ENCODE measurements at regions not wholly inside any gene's neighbourhood (a gene's known extent, or its start where the extent isn't known, plus 50 kb on each side); places are given as distances from the start of the nearest gene placed in this dataset.
A peak's percentile ranks its signal among the peaks of the same experiment; 100 is the strongest.

DNA sequence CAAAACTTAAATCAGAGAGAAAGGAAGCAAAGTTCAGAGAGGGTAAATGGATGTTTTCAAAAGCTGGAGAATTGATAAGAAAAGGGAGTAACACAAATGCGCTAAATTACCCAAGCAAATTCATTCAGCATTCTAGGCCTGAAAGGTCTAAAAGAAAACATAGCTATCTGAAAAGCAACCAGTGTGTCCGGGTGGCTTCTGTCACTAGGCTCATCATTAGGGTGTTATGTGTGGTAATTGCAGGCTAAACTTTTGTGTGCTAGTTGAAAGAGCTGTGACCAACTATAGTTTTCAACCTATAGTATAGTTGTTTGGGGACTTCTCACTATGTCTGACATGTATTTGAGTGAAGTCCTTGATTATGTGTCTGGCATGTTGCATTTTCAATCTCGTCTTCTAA is 839.6 kb upstream of the ZEB2 start:
- no peak for DNase-seq
- WGBS = 65% methylated on average over 3 of the region's 3 CpGs
- intact Hi-C loops (cut with DNase I) = no loop called here
- no peak overlapping the region for H3K4me3 ChIP-seq (ENCODE audit: low read length)
- no peaks in the 10 kb centered on the region for H3K9me3 ChIP-seq (ENCODE audit: control insufficient read depth, low read length)
- no peak overlapping the region for H3K27ac ChIP-seq (ENCODE audit: low read length)
- no peaks in the 10 kb centered on the region for H3K27me3 ChIP-seq (ENCODE audit: control insufficient read depth, insufficient read depth)
- no peaks in the 10 kb centered on the region for H3K4me1 ChIP-seq (ENCODE audit: control insufficient read depth, insufficient read depth, low read length)
- ATAC-seq = no peak

- H3K9me3 ChIP-seq (ENCODE audit: control insufficient read depth, low read length) = no peaks in the 10 kb centered on the region
- no peak overlapping the region for H3K27ac ChIP-seq (ENCODE audit: low read length)
- ATAC-seq = no peak
- H3K4me3 ChIP-seq (ENCODE audit: low read length) = no peak overlapping the region
- intact Hi-C loops (cut with DNase I) = no loop called here
- no peaks in the 10 kb centered on the region for H3K27me3 ChIP-seq (ENCODE audit: control insufficient read depth, insufficient read depth)
- H3K4me1 ChIP-seq (ENCODE audit: control insufficient read depth, insufficient read depth, low read length) = no peaks in the 10 kb centered on the region
- DNase-seq = no peak
Observed at GRCh38 chr2:145356056-145356455, 836.1 kb upstream of the ZEB2 start.

DNA sequence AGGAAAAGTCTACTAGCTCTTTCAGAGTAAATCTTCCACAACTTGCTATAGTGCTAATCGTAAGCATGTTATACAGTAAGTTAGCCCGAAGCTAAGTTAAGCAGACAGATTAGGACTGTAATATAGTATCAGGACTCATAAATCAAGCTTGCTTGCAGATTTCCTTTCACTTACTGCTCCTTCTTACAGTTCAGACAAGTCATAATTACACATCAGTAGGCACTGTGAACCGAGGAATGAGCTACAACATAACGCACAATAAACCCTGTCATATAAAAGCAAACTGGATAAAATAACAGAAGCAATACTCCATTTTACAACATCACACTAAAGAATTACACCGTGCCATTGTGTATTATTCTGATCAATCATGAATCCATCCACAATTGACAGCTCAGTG is 832.6 kb upstream of the ZEB2 start:
- DNase-seq (no peak), ATAC-seq (no peak)
- no peaks in the 10 kb centered on the region for H3K9me3 ChIP-seq (ENCODE audit: control insufficient read depth, low read length)
- H3K27ac ChIP-seq (ENCODE audit: low read length) = no peak overlapping the region
- intact Hi-C loops (cut with DNase I) = no loop called here
- H3K4me1 ChIP-seq (ENCODE audit: control insufficient read depth, insufficient read depth, low read length) = no peaks in the 10 kb centered on the region
- H3K4me3 ChIP-seq (ENCODE audit: low read length) = no peak overlapping the region
- H3K27me3 ChIP-seq (ENCODE audit: control insufficient read depth, insufficient read depth) = no peaks in the 10 kb centered on the region
- 85% methylated on average over 5 of the region's 5 CpGs for WGBS

DNA sequence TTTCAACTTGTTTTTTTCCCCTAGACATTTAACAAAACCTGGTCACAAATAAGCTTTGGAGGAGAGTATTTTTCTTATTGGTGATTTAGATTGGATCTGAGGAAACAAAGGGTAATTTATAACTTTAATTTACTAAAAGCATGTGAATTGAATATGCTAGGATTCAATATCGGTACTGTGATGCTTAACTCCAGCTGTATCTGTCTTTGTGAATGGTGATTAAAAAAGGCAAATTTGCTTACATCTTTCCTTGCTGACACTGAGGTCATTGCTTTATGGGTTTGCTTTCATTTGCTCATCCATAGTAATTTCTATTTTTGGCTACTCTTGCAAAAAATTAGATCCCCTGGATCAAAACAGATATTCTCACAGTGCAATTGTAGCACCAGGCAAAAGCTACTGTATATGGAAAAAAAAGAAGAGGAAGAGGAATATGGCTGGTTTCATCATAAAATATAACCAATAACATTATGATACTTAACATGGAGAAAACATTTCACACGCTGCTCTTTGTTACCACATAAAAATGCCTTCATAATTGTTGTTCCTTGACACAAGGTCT is 832.0 kb upstream of the ZEB2 start:
- no peak overlapping the region for H3K27ac ChIP-seq (ENCODE audit: low read length)
- no peak for ATAC-seq
- H3K4me1 ChIP-seq (ENCODE audit: control insufficient read depth, insufficient read depth, low read length) = no peaks in the 10 kb centered on the region
- no peaks in the 10 kb centered on the region for H3K9me3 ChIP-seq (ENCODE audit: control insufficient read depth, low read length)
- H3K4me3 ChIP-seq (ENCODE audit: low read length) = no peak overlapping the region
- intact Hi-C loops (cut with DNase I) = no loop called here
- H3K27me3 ChIP-seq (ENCODE audit: control insufficient read depth, insufficient read depth) = no peaks in the 10 kb centered on the region
- no peak for DNase-seq
- WGBS = 86% methylated on average over 2 of the region's 2 CpGs

DNA sequence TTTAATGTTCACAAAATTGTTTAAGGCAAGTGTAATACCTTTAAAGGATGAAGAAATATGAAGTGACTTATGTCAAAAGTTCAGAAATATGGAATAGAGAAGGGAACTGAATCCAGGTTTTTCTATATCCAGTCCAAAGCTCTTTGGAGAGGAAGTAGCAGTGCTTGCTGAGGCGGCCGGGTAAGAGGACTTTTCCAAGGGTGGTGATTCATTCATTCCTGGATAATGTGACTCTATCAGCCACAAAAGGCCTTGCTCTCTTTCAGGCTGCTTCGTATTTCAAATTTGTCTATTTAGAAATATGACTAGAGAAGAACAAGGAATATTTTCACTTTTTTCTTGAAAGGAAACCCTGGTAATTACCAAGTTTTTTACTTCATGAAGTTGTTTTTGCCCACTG is 830.1 kb upstream of the ZEB2 start:
- H3K27ac ChIP-seq (ENCODE audit: low read length) = no peak overlapping the region
- WGBS = 65% methylated on average over 3 of the region's 3 CpGs
- no peak overlapping the region for H3K4me3 ChIP-seq (ENCODE audit: low read length)
- no peaks in the 10 kb centered on the region for H3K9me3 ChIP-seq (ENCODE audit: control insufficient read depth, low read length)
- no peaks in the 10 kb centered on the region for H3K27me3 ChIP-seq (ENCODE audit: control insufficient read depth, insufficient read depth)
- H3K4me1 ChIP-seq (ENCODE audit: control insufficient read depth, insufficient read depth, low read length) = no peaks in the 10 kb centered on the region
- ATAC-seq (peak in 1 of 2 donors; percentile 51), DNase-seq (peak in 1 of 3 donors; percentile 19)
- intact Hi-C loops (cut with DNase I) = no loop called here

GRCh38 chr2:145344076-145344724 is 824.3 kb upstream of the ZEB2 start:
- ATAC-seq = no peak
- intact Hi-C loops (cut with DNase I) = no loop called here

DNA sequence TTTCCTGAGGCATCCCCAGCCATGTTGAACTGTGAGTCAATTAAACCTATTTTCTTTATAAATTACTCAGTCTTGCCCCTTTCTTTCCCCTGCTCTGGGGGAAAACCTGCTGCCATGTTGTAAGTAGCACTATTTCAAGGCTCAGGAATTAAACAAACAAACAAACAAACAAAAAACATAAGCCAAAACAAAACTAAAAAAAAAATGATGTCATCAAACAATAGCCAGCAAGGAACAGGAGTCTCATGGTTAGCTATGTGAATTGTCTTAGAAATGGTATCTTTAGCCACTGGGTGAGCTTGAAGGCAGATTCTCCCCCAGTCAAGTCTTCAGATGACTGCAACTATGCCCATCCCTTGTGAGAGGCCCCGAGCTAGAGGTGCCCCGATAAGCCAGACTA is 823.4 kb upstream of the ZEB2 start:
- Histone ChIP-seq H3K27ac (ENCODE audit: low read length) (no peak overlapping the region), H3K4me1 (ENCODE audit: control insufficient read depth, insufficient read depth, low read length) (no peaks in the 10 kb centered on the region), H3K9me3 (ENCODE audit: control insufficient read depth, low read length) (no peaks in the 10 kb centered on the region), H3K4me3 (ENCODE audit: low read length) (no peak overlapping the region), H3K27me3 (ENCODE audit: control insufficient read depth, insufficient read depth) (no peaks in the 10 kb centered on the region)
- ATAC-seq (no peak), DNase-seq (no peak)
- 69% methylated on average over 2 of the region's 2 CpGs for WGBS
- intact Hi-C loops (cut with DNase I) = no loop called here

More at GRCh38 chr2:145344076-145344724, 824.3 kb upstream of the ZEB2 start:
- Histone ChIP-seq H3K9me3 (ENCODE audit: control insufficient read depth, low read length) (no peaks in the 10 kb centered on the region), H3K4me1 (ENCODE audit: control insufficient read depth, insufficient read depth, low read length) (no peaks in the 10 kb centered on the region), H3K27ac (ENCODE audit: low read length) (no peak overlapping the region), H3K4me3 (ENCODE audit: low read length) (no peak overlapping the region), H3K27me3 (ENCODE audit: control insufficient read depth, insufficient read depth) (no peaks in the 10 kb centered on the region)
- no peak for DNase-seq

- intact Hi-C loops (cut with DNase I) = no loop called here
- no peak overlapping the region for H3K27ac ChIP-seq (ENCODE audit: low read length)
- no peaks in the 10 kb centered on the region for H3K4me1 ChIP-seq (ENCODE audit: control insufficient read depth, insufficient read depth, low read length)
- no peaks in the 10 kb centered on the region for H3K9me3 ChIP-seq (ENCODE audit: control insufficient read depth, low read length)
- H3K4me3 ChIP-seq (ENCODE audit: low read length) = no peak overlapping the region
- H3K27me3 ChIP-seq (ENCODE audit: control insufficient read depth, insufficient read depth) = no peaks in the 10 kb centered on the region
- WGBS = 75% methylated on average over 2 of the region's 2 CpGs
- DNase-seq (no peak), ATAC-seq (no peak)
Observed at GRCh38 chr2:145341536-145341935, 821.6 kb upstream of the ZEB2 start.

DNA sequence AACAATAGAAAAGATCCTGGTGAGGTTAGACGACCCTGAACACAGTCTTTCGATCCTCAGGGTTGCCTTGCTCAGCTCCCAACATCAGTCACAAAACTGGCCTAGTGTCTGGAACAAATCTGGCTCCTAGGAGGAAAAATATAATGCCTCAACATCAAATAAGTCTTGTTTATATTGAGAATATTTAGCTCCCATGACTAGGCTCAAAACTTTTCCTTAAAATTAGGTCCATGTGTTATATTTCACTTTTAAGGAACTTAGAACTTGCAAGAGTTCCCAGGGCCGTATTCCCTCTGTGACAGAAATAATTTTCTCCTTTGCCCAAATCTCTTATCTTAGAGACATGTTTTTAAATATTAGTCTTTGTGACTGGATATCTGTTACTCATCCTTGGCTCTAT is 819.7 kb upstream of the ZEB2 start:
- intact Hi-C loops (cut with DNase I) = no loop called here
- H3K27ac ChIP-seq (ENCODE audit: low read length) = no peak overlapping the region
- H3K4me1 ChIP-seq (ENCODE audit: control insufficient read depth, insufficient read depth, low read length) = no peaks in the 10 kb centered on the region
- no peak overlapping the region for H3K4me3 ChIP-seq (ENCODE audit: low read length)
- no peaks in the 10 kb centered on the region for H3K27me3 ChIP-seq (ENCODE audit: control insufficient read depth, insufficient read depth)
- DNase-seq (no peak), ATAC-seq (no peak)
- 51% methylated on average over 3 of the region's 3 CpGs for WGBS
- no peaks in the 10 kb centered on the region for H3K9me3 ChIP-seq (ENCODE audit: control insufficient read depth, low read length)

DNA sequence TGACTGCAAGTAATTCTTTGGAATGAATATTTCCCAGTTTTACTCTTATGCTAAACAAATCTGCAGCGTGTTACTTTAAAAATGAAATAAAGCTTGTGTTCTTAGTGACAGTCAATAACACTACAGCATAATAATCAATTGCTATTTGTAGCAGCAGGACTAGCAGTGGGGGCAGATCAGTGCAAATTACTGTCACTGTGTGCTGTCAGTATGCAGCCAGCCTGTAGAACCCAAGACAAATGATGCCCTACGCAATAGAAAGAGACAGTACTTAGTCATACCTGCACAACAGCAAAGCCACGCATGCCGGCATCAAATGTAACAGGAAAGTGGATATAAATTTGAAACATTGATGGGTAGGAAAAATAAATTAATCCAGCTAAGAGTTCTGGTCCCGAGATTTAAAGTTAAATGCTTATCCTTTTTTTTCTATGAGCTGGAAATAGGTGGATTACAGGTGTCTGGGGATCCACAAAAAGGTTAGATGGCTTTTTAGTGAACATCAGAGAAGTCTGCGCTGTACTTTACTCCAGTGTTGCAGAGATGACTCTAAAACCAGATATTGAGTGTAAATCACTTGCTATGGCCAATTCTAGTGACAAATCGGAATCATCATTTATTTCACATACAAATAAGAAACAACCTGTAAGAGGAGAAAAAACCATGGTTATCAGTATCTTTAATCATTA is 812.4 kb upstream of the ZEB2 start:
- Histone ChIP-seq H3K4me3 (ENCODE audit: low read length) (no peak overlapping the region), H3K27ac (ENCODE audit: low read length) (no peak overlapping the region), H3K9me3 (ENCODE audit: control insufficient read depth, low read length) (no peaks in the 10 kb centered on the region), H3K4me1 (ENCODE audit: control insufficient read depth, insufficient read depth, low read length) (no peaks in the 10 kb centered on the region), H3K27me3 (ENCODE audit: control insufficient read depth, insufficient read depth) (no peaks in the 10 kb centered on the region)
- DNase-seq = no peak
- WGBS = 91% methylated on average over 7 of the region's 7 CpGs
- intact Hi-C loops (cut with DNase I) = no loop called here
- ATAC-seq = no peak

DNA sequence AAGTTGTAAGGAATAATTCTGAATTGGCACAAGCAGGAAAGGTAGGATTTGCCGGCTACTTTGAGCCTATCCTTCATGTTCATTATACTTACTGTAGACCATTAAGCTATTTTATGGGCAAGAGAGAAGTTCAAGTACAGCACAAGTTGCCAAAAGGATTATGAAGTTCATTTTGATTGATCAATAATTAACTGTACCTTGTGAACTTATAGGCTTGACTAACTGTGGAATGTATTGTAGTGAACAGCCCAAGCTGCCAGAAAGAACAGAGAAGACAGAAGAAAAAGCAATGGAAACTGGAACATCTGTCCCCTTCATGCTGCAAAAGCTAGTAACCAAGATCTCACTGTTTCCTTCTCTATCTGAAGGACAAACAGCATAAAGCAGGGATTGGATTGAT is 810.1 kb upstream of the ZEB2 start:
- H3K4me3 ChIP-seq (ENCODE audit: low read length) = no peak overlapping the region
- no peak overlapping the region for H3K27ac ChIP-seq (ENCODE audit: low read length)
- no peak for DNase-seq
- H3K9me3 ChIP-seq (ENCODE audit: control insufficient read depth, low read length) = no peaks in the 10 kb centered on the region
- no peaks in the 10 kb centered on the region for H3K27me3 ChIP-seq (ENCODE audit: control insufficient read depth, insufficient read depth)
- ATAC-seq = no peak
- no peaks in the 10 kb centered on the region for H3K4me1 ChIP-seq (ENCODE audit: control insufficient read depth, insufficient read depth, low read length)
- intact Hi-C loops (cut with DNase I) = no loop called here
- 58% methylated on average over 1 of the region's 1 CpG for WGBS
